ENCODE measurements at regions not wholly inside any gene's neighbourhood (a gene's known extent, or its start where the extent isn't known, plus 50 kb on each side); places are given as distances from the start of the nearest gene placed in this dataset.
A peak's percentile ranks its signal among the peaks of the same experiment; 100 is the strongest.

DNA sequence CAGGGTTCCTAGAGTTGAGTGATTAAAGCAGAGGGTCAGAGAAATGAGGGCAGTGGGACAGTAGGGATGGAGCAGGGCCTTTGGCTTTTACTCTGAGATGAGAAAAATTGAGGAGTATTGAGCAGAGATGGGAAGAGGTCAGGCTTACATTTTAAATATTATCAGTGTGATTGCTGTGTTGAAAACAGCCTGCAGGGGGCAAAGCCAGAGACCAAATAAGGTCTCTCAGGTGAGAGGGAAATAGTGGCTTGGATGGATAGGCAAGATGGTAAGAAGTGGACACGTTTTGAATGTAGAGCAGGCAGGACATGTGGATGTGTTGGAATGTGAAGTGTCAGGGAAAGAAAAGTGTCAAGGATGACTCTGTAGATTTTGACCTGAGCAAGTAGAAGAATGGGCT lies 105.0 kb upstream of the MAP3K7 start:
- Histone ChIP-seq H3K27me3 (replicated peaks; ENCODE audit: insufficient read depth, low read depth, low read length, poor library complexity) (peaks cover 19% of the 10 kb centered on the region), H3K36me3 (ENCODE audit: insufficient read depth, low read length, poor library complexity, severe bottlenecking) (no peaks in the 10 kb centered on the region), H3K4me1 (ENCODE audit: insufficient read depth, low read length, poor library complexity, severe bottlenecking) (no peaks in the 10 kb centered on the region), H3K27ac (ENCODE audit: low read depth, low read length, poor library complexity, severe bottlenecking) (no peak overlapping the region), H3K9me3 (ENCODE audit: low read depth, low read length, poor library complexity, severe bottlenecking) (no peaks in the 10 kb centered on the region), H3K4me3 (ENCODE audit: low read depth, low read length, poor library complexity, severe bottlenecking) (no peak overlapping the region)
- no peak for TF ChIP-seq EZH2 (IDR thresholded peaks at IDR 0.05; ENCODE audit: borderline replicate concordance, low read depth, low read length, poor library complexity, severe bottlenecking)
- TF ChIP-seq, protein P1, sequence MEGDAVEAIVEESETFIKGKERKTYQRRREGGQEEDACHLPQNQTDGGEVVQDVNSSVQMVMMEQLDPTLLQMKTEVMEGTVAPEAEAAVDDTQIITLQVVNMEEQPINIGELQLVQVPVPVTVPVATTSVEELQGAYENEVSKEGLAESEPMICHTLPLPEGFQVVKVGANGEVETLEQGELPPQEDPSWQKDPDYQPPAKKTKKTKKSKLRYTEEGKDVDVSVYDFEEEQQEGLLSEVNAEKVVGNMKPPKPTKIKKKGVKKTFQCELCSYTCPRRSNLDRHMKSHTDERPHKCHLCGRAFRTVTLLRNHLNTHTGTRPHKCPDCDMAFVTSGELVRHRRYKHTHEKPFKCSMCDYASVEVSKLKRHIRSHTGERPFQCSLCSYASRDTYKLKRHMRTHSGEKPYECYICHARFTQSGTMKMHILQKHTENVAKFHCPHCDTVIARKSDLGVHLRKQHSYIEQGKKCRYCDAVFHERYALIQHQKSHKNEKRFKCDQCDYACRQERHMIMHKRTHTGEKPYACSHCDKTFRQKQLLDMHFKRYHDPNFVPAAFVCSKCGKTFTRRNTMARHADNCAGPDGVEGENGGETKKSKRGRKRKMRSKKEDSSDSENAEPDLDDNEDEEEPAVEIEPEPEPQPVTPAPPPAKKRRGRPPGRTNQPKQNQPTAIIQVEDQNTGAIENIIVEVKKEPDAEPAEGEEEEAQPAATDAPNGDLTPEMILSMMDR (conservative IDR thresholded peaks at IDR 0.05; ENCODE audit: low read depth, low read length) = peak; percentile 40; the same call in 1 of the 2 replicates
- no TSS peak for BruUV-seq (replicated peaks)
- POLR2A ChIA-PET (ENCODE audit: low non-redundant PET) = no interaction called here
- CTCF ChIA-PET = no interaction called here
- DNase-seq (ENCODE audit: low spot score) = no peak
- intact Hi-C loops (cut with micrococcal nuclease; ENCODE audit: unreplicated experiment) = no loop called here

DNA sequence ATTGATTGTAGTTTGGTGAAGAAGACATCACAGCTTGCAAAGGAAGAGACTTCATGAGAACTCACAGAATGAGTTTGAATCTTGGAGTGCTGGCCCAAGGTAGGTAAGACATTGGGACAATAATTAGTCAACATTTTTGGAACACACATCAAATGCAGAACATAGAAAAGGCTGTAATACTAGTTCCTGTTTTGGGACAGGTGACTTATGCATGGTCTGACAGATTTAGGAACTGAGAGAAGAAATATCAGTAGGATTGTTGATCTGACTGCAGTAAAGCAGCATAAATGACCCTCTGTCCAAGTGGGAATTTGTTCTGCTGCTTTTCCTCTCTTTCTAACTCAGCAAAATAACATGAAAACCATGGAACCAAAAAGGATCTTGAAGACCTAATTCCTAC lies 102.3 kb upstream of the MAP3K7 start:
- no TSS peak for BruUV-seq (replicated peaks)
- intact Hi-C loops (cut with micrococcal nuclease; ENCODE audit: unreplicated experiment) = no loop called here
- no peaks in the 10 kb centered on the region for H3K4me1 ChIP-seq (ENCODE audit: insufficient read depth, low read length, poor library complexity, severe bottlenecking)

DNA sequence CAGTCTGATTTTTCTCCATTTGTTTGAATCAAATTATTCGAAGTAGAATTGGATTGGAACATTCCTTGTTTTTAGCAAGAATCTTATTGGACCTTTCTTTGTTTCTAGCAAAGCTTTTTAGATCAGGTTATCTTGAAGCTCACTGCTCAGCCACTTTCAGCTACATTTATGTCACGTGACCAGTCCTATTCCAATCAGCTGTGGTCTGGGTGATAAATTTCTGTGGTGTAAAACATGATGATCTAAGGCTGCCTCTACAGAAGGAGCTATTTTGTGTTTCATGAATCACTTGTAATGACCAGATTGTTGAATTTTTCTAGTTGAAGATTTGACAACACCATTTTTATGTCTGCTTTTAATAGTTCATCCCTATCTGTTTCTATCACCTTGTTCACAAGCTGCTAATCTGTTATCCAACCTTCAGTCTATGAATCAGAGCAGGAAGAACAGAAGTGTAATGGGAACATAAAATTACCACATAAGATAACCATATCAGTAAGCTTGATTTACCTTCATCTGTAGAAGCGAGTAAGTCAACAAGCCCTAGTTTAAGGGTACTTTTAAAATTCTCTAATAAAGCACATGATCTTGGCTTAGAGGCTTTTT lies 101.0 kb upstream of the MAP3K7 start:
- intact Hi-C loops (cut with micrococcal nuclease; ENCODE audit: unreplicated experiment) = no loop called here
- Histone ChIP-seq H3K9me3 (ENCODE audit: low read depth, low read length, poor library complexity, severe bottlenecking) (no peaks in the 10 kb centered on the region), H3K36me3 (ENCODE audit: insufficient read depth, low read length, poor library complexity, severe bottlenecking) (no peaks in the 10 kb centered on the region), H3K4me1 (ENCODE audit: insufficient read depth, low read length, poor library complexity, severe bottlenecking) (no peaks in the 10 kb centered on the region), H3K4me3 (ENCODE audit: low read depth, low read length, poor library complexity, severe bottlenecking) (no peak overlapping the region), H3K27me3 (replicated peaks; ENCODE audit: insufficient read depth, low read depth, low read length, poor library complexity) (peaks cover 44% of the 10 kb centered on the region), H3K27ac (ENCODE audit: low read depth, low read length, poor library complexity, severe bottlenecking) (no peak overlapping the region)
- TF ChIP-seq, protein P1 (conservative IDR thresholded peaks at IDR 0.05; ENCODE audit: low read depth, low read length) = no peak
- no peak for TF ChIP-seq EZH2 (IDR thresholded peaks at IDR 0.05; ENCODE audit: borderline replicate concordance, low read depth, low read length, poor library complexity, severe bottlenecking)
- no peak for DNase-seq (ENCODE audit: low spot score)
- ChIA-PET CTCF (no interaction called here), POLR2A (ENCODE audit: low non-redundant PET) (no interaction called here)
- BruUV-seq (replicated peaks) = no TSS peak

More for the DNA sequence above, 102.3 kb upstream of the MAP3K7 start:
- CTCF ChIA-PET = no interaction called here
- TF ChIP-seq, protein P1 (conservative IDR thresholded peaks at IDR 0.05; ENCODE audit: low read depth, low read length) = no peak
- no peak for TF ChIP-seq EZH2 (IDR thresholded peaks at IDR 0.05; ENCODE audit: borderline replicate concordance, low read depth, low read length, poor library complexity, severe bottlenecking)
- POLR2A ChIA-PET (ENCODE audit: low non-redundant PET) = no interaction called here
- no peak overlapping the region for H3K4me3 ChIP-seq (ENCODE audit: low read depth, low read length, poor library complexity, severe bottlenecking)
- H3K27ac ChIP-seq (ENCODE audit: low read depth, low read length, poor library complexity, severe bottlenecking) = no peak overlapping the region
- peaks cover 31% of the 10 kb centered on the region for H3K27me3 ChIP-seq (replicated peaks; ENCODE audit: insufficient read depth, low read depth, low read length, poor library complexity)
- H3K36me3 ChIP-seq (ENCODE audit: insufficient read depth, low read length, poor library complexity, severe bottlenecking) = no peaks in the 10 kb centered on the region
- no peaks in the 10 kb centered on the region for H3K9me3 ChIP-seq (ENCODE audit: low read depth, low read length, poor library complexity, severe bottlenecking)
- no peak for DNase-seq (ENCODE audit: low spot score)

All from A673 (cell line).